HG03103 (cell line): ENCODE measurements at regions not wholly inside any gene's neighbourhood (a gene's known extent, or its start where the extent isn't known, plus 50 kb on each side); places are given as distances from the start of the nearest gene placed in this dataset.

Experiments used
- ATAC-seq: cut with Tn5 transposase; IDR thresholded peaks from one replicate; pipeline ENCODE4 v1.9.1; 2021; ENCODE audit warnings: low read depth; ENCODE audit not compliant: unreplicated experiment

DNA sequence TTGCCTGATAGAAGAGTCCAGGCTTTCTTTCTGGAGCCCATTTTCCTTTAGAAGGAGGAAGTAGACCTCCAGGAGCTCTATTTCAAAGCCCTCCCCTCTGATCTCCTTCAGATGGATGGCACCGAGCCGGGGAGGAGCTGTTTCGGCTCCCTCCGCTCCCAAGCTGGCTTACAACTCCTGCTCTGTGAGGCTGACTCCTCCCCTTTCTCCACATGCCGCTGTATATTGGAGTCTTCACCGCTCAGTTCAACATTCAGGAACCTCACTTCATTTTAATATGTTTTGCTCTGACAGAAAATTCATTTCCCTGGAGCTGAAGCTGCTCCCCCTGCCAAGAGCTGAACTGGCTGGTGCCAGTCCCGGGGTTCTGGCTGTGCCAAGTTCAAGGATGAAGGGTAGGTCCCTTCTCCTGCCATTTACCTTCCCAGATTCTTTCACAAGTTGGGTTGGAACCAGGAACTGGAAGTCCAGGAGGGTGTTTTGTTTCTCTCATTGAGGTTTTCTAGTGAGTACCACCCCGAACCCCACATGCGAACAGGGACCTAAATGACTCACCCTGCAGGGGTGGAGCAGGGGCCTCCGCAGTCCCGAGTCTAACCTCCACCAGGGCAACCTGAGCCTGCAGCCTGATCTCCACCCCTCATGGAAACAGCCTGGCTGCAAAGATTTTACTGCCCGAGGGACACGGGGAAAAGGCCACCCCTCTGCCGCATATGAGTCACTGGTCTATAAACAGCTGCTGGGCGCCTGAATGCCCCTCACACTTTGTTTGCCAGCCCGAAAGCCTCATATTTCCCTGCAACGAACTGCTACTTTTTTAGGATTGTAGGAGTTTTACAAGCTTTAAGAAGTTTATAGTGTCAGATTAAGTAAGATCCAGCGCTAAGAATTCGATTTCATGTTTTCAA is 68.6 kb upstream of the FOXA2 start:
- no peak for ATAC-seq

DNA sequence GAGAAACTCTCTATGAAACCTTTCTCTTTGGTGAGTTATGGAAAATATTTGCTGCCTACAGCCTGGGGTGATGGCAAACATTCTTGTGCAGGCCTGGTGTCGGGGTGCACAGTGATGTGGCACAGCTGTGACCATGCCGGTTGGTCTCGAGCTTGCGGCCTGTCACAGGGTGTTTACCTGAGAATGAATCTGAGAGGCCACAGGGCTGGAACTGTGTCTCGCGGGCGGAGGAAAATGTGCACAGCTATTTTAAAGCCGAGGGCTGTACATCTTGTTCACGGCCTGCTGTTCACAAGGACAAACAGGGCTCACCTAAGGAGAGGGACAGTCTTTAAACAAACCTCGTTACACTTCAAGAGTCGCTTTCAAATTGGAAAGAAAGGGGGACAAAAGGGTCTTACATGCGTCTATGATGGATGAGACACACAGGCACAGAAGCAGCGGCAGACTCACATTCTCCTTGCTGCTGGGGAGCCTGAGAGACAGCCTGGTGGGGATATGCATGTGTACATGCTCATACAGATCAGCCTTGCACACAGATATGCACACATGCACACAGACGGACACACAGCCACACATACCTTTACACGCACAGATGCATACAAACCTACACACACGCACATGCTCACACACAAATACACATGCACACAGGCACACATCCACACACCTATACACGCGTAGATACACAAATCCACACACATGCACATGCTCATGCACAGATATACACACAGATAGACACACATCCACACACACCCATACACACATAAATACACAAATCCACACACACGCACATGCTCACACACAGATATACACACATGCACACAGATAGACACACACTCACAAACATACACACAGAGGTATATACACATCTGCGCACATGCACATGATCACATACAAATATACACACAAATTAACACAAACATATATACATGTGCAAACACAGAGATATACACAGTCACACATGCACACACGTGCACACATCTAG is 69.6 kb upstream of the FOXA2 start:
- no peak for ATAC-seq

DNA sequence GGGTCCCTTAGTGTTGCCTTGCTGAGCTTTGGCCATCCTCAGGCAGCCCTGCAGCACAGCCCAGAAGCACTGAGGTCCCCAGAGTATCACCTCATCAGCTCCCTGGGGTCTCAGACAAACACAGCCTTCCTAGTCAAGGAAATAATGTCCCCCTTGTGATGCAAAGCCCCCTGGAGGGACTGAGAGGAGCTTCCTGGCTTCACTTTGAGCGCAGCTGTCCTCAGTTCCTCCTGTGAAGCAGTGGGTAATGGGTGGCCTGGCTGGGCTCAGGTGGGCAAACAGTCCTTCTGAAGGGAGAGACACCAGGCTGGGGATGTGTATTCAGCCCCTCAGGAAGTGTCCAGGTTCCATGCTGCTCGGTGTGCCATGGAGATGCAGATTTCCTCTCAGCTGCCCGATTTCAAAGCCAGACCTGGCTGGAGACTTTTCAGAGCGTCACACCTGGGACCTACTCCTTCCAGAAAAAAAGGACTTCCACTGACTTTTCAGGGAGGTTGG is 79.2 kb upstream of the FOXA2 start:
- ATAC-seq, result no peak

DNA sequence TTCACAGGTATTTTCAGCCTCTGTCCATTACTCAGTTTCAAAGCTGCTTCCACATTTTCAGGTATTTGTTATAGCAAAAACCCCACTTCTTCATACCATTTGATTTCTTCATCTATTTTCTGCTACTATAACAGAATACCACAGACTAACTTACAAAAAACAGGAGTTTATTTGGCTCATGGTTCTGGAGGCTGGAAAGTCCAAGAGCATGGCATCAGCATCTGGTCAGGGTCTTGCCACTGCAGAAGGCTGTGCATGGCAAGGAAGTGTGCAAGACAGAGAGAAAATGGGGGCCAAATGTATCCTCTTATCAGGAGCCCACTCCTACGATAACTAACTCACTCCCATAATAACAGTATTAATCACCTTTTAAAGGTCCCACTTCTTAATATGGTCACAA is 82.8 kb upstream of the FOXA2 start:
- no peak for ATAC-seq

DNA sequence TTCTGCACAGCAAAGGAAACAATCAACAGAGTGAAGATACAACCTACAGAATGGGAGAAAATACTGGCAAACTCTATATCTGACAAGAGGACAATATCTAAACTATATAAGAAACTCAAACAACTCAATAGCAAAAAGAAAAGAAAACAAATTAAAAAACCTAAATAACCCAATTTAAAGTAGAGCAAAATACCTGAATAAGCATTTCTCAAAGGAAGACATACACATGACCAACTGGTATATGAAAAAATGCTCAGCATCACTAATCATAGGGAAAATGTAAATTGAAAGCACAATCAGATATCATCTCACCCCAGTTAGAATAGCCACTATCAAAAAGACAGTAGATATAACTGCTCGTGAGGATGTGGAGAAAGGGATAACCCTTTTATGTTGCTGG is 87.8 kb upstream of the FOXA2 start:
- no peak for ATAC-seq

DNA sequence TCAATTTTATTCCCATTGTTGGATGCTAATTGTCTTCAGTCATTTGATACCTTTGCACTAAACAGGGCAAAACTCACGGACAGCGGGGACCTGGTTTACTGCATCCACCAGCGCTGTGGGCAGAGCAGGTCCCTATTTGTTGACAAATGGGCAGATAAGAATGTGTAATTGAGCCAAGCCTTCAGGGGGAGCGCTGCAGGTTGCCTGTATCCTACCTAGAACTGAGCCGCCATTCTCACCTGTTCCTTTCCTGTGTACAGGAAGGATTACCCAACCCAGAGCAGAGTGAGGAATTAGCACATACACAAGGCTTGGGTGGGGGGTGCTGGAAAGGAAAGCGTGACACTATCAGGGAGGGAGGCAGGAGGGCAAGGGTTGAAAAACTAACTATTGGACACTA is 89.1 kb upstream of the FOXA2 start:
- ATAC-seq, result no peak

DNA sequence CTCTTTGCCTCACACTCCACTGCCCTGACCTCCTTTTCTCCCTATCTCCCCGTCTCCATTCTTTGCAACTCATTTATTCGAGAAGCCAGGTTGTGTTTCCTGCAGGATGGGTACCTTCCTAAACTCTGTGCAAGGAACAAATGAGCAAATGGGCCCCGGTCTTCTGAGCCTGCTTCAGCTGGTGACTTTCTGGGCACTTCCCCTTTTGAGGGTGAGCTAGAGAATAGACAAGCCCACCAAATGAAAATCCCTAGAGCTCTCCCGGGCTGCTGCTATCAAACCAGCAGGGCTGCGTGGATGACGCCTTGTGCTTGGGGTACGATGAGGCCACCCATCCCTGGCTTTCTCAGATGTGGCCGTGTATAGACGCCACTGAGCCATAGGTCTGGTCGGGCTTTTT is 91.0 kb upstream of the FOXA2 start:
- ATAC-seq, result no peak

DNA sequence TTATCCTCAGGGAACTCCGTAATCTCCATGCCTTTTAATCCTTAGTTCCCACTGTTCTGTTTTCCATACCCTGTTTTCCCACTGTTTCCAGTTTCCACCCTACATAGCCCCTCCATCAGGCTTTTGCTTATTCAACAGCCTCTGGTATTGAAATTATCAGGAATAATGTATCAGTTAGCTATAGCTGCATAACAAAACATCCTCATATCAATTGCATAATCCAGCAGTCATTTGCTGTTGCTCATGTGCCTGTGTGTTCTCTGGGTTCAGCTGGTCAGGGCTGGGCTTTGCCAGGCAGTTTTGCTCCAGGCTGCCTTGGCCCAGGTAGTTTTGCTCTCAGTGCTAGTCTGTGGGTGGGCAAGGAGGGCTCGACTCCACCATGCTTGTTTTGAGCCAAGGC is 94.3 kb upstream of the FOXA2 start:
- no peak for ATAC-seq

DNA sequence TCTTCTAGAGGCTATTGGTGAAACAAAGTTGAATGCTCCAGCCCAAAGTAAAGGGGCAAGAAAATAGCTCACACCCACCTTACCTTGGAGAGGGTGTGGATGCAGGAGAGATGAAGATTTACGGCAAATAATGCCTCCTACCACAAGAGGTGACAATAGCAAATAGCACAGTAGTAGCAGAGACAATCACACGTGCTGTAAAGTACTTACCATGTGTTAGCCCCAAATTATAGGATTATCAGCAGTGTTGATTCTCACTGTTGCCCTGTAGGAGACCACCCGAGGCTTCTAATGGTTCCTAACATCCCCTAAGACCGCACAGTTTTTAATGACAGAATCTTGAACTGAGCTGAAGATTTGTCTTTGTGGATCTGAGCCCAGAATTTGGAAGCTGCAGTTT is 94.8 kb upstream of the FOXA2 start:
- ATAC-seq, result no peak

DNA sequence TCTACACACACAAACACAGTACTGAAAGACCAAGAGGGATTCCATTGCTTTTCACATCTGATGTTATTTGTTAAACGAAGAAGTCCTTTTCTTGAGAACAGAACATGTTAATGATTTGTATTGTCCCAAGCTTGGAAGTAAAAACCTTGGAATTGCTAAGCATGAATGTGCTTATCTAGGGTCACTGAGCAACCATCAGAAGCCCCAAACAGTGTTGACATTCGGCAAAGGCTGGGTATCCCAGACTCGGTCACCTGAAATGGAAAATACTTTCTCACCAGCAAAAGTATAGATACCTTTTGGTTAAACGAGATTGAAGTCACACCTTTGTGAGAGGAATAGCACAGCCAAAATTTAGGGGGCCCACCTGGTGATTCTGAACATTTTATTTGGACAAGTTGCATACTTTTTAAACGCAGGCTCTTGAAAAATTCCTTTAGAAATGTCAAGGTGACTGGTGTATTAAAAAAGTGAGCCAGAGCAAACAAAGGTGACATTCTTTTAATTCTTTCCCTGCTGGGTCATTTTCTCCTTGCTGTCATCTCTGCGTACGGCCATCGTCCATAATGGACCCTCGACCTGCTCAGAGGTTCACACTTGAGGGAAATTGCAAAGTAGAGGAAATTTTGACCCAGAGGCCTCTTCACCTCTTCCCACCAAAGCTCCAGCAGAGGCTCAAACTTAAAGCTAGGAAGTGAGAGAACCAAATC is 95.8 kb upstream of the FOXA2 start:
- no peak for ATAC-seq

DNA sequence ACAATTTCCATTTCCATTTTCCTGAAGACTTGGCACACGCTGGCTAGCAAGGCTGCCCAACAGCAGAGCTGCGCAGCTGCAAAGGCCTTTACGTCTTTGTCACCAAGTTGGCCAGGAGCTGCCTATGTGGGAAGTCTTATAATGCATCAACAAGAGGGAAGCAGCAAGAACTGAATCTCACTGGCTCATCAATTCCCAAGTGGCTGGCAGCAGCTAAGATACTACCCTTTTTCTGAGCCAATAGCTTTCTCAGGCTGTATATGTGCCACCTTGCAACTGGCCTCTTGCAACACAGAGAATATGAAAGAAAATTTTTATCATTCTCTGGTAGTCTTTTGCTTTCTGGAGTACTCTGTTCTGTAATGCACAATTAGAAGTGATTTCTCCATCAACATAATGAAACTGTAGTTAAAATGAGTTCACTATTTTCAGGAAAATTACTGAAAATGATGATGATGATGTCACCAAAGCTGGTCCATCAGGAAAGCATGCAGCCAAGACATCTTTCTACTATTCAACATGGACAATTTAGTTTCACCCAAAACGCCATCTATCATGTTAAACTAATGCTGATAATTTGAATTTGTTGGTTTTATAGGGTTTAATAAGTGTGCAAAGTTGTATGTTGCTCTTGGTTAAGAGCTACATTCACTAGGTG is 97.3 kb upstream of the FOXA2 start:
- no peak for ATAC-seq

DNA sequence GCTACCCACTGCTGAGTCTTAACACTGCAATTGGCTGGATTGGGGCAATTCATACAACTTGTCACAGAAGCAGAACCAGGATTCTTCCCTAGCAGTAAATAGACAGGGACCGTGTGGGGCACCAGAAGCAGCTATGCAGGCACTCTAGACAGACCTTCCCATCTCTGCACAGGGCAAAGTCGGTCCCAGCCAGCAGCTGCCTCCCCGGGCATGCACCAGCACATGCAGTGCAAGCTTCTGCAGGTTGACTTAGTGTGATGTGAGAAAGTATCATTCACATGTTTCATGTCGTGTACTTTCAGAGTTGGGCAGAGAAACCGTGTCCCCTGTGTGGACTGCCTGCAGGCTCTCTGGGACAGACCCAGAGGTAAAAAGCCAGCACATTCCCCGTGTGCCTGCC is 98.0 kb upstream of the FOXA2 start:
- ATAC-seq, result no peak

DNA sequence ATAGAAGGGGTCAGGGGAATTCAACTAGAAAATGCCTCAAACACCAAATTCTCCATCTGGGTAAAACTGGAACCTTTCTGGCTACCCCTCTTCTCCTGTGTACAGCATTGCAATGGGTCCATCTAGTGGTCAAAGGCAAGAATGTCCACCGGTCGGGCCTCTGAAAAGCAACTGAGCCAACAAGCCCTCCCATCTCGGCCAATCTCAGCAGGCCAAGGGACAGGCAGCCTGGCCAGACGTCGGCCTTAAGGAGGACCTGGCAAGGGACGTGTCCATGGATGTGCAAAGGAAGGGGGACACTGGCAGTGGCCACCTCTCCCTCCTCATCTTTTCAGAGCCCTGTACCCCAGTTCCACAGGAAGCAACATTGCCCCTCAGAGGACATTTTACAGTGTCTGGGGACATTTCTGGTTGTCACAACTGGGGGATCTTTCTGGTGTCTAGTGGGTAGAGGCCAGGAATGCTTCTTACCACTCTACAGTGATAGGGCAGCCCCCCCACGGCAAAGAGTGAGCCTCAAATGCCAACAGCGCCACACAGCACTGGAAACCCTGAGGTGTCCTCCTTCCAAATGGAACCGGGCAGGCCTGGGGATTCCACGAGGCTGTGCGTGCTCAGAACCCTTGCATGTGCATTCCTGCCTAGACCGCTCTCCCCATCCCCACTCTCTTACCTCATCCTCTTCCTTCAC is 99.8 kb upstream of the FOXA2 start:
- ATAC-seq, result no peak

DNA sequence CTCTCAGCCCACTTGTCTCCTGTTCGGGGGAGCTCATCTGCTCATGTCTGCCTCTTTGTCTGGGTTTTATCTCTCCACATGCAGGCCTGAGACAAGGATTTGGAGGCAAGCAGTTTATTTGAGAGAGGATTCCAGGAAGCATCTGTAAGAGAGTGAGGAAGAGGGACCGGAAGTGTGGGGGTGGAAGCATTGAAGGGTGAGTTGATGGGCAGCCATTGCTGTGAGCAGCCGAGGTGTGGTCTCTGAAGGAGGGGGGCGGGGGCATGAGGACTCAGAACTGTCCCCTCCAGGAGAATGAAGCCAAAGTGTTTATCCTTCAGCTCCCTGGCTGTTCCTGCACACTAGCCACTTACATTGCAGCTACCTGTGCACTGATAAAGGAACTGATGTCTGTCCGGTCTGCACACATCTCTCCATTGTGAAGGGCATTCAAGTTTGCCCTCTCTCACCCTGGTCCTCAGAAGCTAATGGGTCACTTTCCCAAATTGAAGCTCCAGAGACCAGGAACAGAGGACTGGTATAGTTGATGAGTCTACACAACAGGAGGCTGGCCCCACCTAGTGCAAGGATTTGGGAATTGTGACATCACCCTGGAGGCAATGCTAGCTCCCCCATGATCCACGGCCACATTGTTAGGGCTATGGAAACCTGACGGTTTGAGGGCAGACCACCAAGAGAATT is 100.5 kb upstream of the FOXA2 start:
- no peak for ATAC-seq

DNA sequence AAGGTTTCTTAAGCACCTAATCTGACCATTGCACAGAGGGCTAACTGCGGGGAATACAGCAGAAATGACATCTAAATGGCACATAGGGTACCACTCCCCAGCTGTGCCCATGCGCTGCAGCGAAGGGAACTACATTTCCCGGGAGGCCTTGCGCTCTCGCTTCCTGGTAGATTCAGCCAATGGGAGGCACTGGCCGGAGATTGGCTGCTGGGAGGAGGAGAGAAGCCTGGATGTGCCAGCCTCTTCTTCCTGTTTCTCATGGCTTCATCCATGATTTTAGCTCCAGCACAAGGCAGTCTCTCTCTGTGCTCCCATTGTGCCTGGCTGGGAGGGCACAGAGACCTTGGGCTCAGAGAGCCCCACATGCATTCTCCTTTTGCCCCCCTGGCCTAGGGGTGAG is 101.7 kb upstream of the FOXA2 start:
- ATAC-seq, result peak; percentile 50

DNA sequence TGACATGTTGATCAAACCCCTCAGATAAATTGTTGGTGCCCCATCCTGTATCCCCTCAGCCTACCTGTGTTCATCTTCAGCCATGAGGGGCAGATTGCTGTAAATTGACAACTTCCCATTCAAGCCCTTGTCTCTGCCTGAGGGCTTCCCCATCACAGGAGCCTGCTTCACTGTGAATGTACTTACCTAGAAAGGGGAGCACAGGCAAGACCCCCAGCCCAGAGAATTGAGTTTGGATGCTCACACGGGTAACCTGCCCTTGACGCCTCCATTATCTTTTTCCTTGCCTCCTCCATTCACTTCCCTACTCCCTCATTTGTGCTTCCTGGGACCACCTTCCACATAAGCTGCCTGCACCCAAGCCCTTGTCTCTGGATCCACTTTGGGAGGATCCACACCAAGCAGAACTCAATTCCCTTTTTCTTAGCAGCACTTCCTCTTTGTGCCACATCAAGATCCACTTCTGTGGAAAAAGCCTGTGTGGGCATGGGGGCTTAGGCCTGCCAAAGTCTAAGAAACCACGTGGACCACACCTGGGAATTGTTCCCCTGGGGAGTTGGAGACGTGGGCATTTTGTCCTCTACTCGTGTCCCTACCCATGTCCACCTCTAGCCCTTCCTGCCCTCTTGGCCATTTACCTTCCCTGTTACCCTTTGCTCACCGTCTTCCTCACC is 103.4 kb upstream of the FOXA2 start:
- ATAC-seq, result no peak

DNA sequence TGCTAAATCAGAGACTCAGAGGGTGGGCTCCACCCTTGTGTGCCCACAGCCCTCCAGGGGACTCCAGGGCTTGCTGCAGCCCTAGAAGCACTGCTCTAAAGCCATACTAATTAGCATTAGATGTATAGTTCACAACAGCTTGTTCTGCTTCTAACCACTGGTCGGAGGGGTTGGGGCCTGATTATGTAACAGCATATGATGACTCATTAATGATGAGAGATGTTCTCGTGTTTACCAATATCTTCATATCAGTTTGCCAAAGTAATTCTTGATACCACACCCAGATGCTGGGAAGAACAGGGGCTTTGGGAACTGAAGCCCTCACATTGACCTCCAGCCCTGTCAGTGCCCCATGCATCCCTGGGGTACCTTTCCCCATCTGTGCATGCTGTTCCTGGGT is 104.1 kb upstream of the FOXA2 start:
- no peak for ATAC-seq

DNA sequence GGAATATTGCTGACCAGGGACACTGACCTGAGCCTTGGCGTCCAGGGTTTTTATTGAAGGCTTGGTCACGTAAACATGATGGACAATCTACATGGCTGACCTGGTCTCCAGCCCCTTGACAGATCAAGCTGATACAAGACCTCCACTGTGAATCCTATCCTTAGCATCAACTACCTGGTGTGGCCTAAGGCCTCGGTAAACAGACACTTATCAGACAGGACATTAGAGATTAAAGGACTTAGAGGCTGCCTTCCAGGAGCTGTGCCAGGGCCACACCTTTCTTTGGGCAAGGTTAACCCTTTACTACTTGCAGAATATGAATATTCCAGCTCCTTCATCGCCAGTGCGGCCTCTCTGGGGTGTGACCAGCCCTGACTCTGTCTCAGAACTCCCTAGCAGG is 104.9 kb upstream of the FOXA2 start:
- no peak for ATAC-seq

DNA sequence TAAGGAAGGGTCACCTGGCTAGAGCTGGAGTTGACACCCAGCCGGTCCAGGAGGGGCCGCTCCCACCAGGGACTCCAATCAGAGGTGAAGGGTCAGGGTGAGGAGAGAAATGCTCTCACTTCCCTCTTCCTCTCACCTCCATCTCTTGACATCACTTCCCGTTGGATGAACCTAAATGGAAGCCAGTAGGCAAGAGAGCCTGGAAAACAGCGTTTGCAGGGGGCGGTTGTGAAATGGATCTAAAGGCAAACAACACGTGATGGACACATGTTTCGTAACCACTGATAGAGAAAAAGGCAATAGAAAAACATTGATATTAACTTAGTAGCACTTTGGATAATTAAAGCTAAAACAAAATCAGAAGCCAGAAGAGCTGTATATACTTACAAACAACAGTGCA is 105.6 kb upstream of the FOXA2 start:
- ATAC-seq, result no peak
